ENCODE measurements at regions not wholly inside any gene's neighbourhood (a gene's known extent, or its start where the extent isn't known, plus 50 kb on each side); places are given as distances from the start of the nearest gene placed in this dataset.
"Not testable (repeated sequence)": the region's sequence is repeated elsewhere in the genome, so short reads cannot be mapped to it uniquely, and the experiment has no call there.

GRCh38 chr1:30534551-30534940, 188.8 kb downstream of the MATN1 start:
- DNase-seq (ENCODE audit: low spot score) (peak; percentile 22), ATAC-seq (no peak)

- no peak for ATAC-seq
- DNase-seq (ENCODE audit: low spot score) = peak; percentile 29
Observed at GRCh38 chr1:30533796-30534550, 189.4 kb downstream of the MATN1 start.

DNA sequence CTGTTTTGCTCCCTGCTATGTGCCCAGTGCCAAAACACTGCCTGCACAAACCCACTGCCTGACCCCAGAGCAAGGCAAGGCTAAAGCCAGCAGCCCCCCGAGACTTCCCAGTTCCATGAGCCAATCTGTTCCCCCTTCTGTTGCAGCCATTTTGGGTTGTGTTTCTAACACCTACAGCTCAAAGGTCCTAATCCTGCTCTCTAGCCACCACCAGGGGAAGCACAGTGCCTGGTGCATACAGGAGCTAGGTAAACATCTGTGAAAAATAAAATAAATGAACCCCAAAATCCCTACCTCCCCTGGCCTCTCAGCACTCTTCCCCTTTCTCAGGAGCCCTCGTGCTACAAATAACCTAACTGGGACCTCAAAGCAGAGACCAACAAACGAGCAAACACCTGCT, 190.2 kb downstream of the MATN1 start:
- ATAC-seq (no peak), DNase-seq (ENCODE audit: low spot score) (no peak)

DNA sequence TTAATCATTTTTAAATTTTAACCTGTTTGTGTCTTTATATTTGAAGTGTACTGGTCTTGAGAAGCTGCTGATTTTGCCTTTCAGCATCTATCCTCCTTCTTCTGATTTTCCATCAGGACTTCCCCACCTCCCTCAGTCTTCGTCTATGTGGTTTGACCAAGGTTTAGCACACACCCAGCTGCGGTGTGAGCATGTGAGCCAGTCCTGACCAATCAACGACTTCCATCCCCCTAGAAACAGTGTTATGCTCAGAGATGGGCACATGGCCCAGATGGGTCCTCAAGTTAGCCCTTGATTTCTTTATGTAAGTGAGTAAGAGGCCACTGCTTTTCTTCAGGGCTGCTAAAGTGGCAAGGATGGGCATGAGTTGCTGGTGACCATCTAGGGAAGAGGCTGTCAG, 190.8 kb downstream of the MATN1 start:
- ATAC-seq (no peak), DNase-seq (ENCODE audit: low spot score) (peak; percentile 23)

DNA sequence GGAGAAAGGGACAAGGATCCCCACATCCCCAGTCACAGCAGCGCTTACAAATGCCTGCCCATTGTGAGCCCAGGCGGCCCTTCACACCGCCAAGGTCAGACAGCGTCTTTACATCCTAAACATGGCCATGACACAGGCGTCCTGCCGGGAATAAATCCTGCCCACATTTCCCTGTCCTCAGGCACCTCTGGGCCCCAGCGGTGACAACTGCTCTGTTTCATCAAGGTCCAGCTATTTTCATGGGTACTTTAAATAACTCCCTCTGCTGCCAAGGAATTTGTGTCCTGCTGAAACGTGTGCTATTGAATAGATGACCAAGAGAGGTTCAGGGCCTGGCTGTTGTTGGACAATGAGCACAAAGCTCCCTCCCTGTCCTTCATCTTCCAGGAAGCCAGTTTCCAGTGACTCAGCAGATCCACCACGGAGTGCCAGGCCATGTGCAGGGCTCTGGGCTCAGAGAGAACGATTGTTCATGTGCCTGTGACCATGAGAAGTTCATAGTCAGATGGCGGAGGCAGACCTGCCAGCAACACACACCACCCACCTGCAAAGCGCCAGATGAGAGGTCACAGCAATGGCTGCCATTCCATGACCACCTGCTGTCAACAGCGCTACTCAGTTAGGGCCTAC, 195.8 kb downstream of the MATN1 start:
- ATAC-seq (no peak), DNase-seq (ENCODE audit: low spot score) (peak; percentile 31)

GRCh38 chr1:30526652-30527345, 196.6 kb downstream of the MATN1 start:
- DNase-seq (ENCODE audit: low spot score) = peak; percentile 24
- no peak for ATAC-seq

DNA sequence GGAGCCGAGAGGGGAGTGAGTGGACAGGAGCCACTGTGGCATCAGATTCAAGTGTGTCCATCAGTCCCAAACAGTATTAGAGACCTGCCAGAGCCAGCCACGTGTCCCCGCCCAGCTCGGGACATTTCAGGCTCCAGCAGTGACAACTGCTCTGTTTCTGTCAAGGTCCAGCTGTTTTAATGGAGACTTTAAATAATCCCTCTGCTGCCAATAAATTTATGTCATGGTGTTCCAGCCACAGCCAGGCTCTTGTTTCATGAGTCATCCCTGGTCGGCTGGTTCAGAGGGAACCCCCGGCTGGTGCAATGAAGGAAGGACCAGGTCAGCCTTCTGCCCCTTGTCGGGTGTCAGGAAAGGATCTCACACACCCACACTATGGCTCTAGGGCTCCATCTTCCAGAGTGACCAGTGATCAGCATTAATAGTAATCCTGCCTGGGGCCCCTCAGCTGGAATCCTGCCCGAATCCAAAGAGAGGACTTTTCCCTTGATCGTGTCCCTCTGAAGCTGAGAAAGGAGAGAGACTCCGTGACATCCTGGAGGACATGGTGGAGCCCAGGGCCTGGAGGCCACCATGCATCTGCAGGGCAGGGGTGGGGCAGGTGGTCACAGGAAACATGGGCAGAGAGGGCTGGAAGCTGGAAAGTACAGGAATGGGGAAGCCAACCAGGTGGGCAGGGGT, 197.3 kb downstream of the MATN1 start:
- ATAC-seq (no peak), DNase-seq (ENCODE audit: low spot score) (peak; percentile 36)

DNA sequence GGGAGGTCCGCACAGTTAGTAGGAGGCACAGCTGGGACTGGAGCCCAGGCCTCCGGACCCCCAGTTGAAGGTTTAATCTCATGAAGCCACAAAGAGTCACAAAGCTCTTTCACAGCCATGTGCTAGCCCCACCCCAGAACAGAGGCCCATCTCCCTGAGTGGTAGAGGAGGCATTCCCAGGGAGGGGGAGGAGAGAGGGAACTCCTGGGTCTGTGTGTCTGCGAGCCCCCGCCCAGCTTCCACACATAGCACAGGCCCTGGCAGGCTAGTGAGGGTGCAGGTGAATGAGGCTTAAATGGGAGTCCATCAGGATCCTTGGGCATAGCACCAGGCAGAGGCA, 197.8 kb downstream of the MATN1 start:
- DNase-seq (ENCODE audit: low spot score) (peak; percentile 33), ATAC-seq (no peak)

GRCh38 chr1:30524840-30525617, 198.4 kb downstream of the MATN1 start:
- DNase-seq (ENCODE audit: low spot score) = peak; percentile 26

DNA sequence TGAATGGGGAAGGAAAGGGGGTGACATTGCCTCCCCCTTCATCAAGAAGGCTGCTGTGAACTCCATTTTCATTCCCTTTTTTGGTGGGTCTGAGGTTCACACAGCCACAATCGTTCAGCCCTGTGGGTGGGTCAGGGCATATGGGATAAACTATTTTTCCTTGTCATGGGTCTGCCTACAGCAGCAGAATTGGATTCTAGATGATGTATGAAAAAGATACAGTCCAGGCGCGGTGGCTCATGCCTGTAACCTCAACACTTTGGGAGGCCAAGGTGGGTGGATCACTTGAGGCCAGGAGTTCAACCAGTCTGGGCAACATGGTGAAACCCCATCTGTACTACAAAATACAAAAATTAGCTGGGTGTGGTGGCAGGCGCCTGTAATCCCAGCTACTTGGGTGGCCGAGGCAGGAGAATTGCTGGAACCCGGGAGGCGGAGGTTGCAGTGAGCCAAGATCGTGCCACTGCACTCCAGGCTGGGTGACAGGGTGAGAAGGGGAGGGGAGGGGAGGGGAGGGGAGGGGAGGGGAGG, 199.3 kb downstream of the MATN1 start:
- not testable (repeated sequence) for ATAC-seq
- peak; percentile 30 for DNase-seq (ENCODE audit: low spot score)

More at GRCh38 chr1:30524840-30525617, 198.4 kb downstream of the MATN1 start:
- no peak for ATAC-seq

- no peak for ATAC-seq
- peak; percentile 28 for DNase-seq (ENCODE audit: low spot score)
Observed at GRCh38 chr1:30523055-30524020, 200.0 kb downstream of the MATN1 start.

GRCh38 chr1:30522031-30523004, 201.1 kb downstream of the MATN1 start:
- DNase-seq (ENCODE audit: low spot score) (peak; percentile 92), ATAC-seq (peak; percentile 86)

DNA sequence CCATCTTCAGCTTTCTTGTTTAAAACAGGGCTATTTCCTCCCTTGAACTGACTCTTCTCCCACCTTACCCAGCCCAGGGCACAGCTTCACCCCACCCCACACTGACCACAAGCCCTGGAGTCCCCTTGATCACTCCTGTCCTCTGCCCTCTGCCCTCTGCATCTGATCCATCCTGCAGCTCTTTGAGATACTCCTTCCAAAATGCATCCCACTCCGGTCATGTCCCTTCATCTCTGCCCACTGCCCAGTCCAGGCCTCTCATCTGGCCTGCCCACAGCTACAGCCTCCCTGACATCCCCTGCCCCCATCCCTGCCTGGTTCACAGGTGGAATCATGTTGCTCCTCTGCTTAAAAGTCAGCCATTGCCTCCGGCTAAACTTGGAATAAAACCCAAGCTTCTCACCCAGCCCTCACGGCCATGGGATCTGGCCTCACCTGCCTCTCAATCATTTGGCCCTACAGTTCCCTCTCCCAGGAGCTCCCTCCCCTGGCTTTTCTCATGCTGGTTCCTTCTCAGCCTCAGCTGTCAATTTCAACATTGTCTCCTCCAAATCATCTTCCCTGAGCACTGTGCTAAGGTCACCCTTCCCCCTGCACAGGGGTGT, 202.0 kb downstream of the MATN1 start:
- DNase-seq (ENCODE audit: low spot score) = peak; percentile 42
- no peak for ATAC-seq

DNA sequence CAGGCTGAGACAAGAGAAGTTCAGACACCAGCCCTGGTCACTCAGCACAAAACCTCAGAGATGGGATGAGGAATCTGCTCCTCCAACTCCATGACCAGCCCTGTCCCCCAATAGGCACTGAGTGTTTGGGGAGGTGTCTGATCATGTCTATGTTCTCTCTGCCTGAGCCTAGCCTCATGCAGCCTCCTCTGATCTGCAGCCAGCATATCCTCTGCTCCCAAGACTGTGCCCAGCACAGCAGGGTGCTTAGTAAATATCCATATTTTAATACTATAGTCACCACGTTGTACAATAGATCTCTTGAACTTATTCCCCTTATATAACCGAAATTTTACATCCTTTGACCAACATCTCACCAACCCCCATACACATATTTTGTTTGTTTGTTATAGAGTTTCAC, 202.9 kb downstream of the MATN1 start:
- peak; percentile 10 for DNase-seq (ENCODE audit: low spot score)
- ATAC-seq = no peak

DNA sequence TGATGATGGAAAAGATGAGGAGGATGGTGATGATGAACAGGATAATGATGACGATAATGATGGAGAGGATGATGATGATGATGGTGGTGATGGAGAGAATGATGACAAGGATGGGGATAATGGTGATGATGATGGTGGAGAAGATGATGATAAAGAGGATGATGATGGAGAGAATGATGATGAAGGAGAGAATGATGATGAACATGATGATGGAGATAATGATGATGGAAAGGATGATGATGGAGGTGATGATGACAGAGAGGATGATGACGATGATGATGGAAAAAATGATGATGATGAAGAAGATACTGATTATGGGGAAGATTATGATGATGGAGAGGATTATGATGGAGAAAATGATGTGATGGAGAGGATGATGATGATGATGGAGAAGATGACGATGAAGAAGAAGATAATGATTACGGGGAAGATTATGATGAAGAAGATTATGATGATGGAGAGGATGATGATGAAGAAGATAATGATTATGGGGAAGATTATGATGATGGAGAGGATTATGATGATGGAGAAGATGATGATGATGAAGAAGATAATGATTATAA, 204.1 kb downstream of the MATN1 start:
- no peak for DNase-seq (ENCODE audit: low spot score)
- ATAC-seq = no peak

DNA sequence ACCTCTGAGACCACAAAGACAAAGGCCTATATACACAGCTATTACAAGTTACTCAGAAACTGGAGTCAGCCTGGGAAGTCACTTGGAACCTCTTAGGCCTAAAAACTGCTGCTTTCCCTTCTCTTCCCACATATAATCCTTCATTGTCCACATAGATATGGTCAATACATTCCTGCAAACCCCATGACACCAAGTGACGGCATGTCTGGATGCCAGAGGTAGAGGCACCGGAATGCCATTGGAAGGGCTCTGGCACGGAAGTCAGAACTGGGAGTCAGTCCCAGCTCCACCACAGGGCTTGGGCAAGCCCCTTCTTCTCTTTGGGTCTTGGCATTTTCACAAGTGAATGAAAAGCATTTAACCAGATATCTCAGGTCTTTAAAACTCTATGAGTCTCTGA, 204.7 kb downstream of the MATN1 start:
- DNase-seq (ENCODE audit: low spot score) = no peak
- no peak for ATAC-seq

- DNase-seq (ENCODE audit: low spot score) (peak; percentile 18), ATAC-seq (no peak)
Observed at GRCh38 chr1:30518186-30518585, 205.2 kb downstream of the MATN1 start.
